GM20000 (cell line): ENCODE measurements at regions not wholly inside any gene's neighbourhood (a gene's known extent, or its start where the extent isn't known, plus 50 kb on each side); places are given as distances from the start of the nearest gene placed in this dataset.

Experiments used
- DNase-seq: peaks from one replicate; pipeline ENCODE4 v3.0.0; 2012; ENCODE audit warnings: low spot score
- TF ChIP-seq, protein P1 (sequence below): IDR thresholded peaks from 2 replicates; pipeline ENCODE4 v1.5.1; 2012; ENCODE audit warnings: mild to moderate bottlenecking, control low read depth; ENCODE audit errors: extremely low read depth, missing control alignments

- no peak for DNase-seq
- TF ChIP-seq, protein P1, sequence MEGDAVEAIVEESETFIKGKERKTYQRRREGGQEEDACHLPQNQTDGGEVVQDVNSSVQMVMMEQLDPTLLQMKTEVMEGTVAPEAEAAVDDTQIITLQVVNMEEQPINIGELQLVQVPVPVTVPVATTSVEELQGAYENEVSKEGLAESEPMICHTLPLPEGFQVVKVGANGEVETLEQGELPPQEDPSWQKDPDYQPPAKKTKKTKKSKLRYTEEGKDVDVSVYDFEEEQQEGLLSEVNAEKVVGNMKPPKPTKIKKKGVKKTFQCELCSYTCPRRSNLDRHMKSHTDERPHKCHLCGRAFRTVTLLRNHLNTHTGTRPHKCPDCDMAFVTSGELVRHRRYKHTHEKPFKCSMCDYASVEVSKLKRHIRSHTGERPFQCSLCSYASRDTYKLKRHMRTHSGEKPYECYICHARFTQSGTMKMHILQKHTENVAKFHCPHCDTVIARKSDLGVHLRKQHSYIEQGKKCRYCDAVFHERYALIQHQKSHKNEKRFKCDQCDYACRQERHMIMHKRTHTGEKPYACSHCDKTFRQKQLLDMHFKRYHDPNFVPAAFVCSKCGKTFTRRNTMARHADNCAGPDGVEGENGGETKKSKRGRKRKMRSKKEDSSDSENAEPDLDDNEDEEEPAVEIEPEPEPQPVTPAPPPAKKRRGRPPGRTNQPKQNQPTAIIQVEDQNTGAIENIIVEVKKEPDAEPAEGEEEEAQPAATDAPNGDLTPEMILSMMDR: no peak
Observed at GRCh38 chr7:52119537-52119936, 802.9 kb upstream of the COBL start.

DNA sequence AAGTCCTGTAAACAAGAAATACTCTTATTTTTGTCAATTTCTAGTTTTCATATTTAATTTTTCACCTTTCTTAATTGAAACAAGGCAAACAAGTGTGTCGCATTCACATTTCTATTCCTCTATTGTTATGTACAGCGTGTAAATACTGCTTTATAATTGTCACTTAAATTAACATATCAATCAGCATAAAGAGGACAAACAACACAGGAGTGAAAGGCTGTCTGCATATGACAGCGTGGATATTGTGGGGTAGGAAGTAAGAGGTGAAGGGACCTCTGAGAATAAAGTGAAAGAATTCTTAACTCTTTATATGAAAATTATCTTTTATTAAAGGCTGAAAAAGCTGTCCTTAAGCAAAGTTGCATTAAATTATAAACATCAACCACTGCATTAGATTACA, 797.9 kb upstream of the COBL start:
- TF ChIP-seq, protein P1: no peak

GRCh38 chr7:52114056-52114455, 797.4 kb upstream of the COBL start:
- TF ChIP-seq, protein P1: no peak
- no peak for DNase-seq

More for the DNA sequence above, 797.9 kb upstream of the COBL start:
- no peak for DNase-seq

DNA sequence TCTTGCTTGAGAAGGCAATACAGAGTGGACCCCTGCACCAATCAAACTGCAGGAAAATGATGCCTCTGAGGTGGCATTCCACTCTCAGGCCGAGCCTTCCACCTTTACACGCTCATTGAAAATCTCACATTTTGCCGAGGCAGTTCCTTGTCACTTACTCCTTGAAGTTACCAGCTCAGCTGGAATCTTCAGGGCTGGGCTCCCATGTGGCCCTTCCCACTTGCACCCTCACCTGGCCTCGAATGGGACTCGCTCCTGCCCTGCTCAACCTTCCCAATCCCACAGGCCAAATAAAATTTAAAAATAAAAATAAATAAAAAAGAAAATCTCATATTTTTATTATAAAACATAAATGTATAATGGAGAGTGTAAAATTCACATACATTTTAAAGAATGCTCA, 790.7 kb upstream of the COBL start:
- TF ChIP-seq, protein P1: no peak
- no peak for DNase-seq

DNA sequence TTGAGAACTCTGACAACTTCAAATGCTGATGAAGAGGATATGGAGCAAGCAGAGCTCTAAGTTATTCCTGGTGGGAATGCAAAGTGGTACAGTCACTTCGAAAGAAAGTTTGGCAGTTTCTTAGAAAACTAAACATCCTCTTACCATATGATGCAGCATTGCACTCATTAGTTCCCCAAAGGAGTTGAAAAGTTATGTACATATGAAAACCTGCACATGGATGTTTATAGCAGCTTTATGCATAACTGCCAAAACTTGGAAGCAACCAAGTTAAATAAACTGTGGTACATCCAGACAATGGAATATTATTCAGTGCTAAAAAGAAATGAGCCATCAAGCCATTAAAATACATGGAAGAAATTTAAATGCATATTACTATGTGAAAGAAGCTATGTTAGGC, 779.3 kb upstream of the COBL start:
- TF ChIP-seq, protein P1: no peak
- no peak for DNase-seq

GRCh38 chr7:52091996-52092395, 775.4 kb upstream of the COBL start:
- DNase-seq: no peak
- TF ChIP-seq, protein P1: no peak

DNA sequence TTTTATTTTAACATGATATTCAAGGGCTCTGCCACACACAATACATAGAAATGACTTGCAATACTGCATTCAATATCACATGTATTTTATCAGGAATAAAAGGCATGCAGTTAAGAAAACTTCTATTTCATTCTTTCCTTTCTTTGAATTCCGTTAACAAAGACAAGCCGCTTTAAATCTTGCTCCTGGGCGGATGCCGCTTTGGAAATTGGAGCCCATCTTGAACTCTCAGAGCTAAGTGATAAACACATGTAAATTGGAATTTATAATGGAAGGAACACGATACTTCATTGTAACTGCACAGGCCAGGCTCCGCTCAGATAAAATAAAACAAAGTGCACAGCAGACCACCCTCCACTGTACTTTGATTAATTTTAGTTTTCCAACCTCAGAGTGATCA, 774.5 kb upstream of the COBL start:
- TF ChIP-seq, protein P1: no peak
- no peak for DNase-seq
